Osteoblast (primary cell): ENCODE measurements at regions not wholly inside any gene's neighbourhood (a gene's known extent, or its start where the extent isn't known, plus 50 kb on each side); places are given as distances from the start of the nearest gene placed in this dataset.

Source experiments
- DNase-seq: peaks from one replicate; pipeline ENCODE4 v3.0.0; 2011; ENCODE audit warnings: low spot score, mixed read lengths; ENCODE audit not compliant: insufficient read length; ENCODE audit errors: missing footprints
- H2AFZ ChIP-seq: 2 replicates; pipeline ENCODE4 v1.6.0; 2011; ENCODE audit warnings: mild to moderate bottlenecking, low read length
- H3K27ac ChIP-seq: 2 replicates; pipeline ENCODE4 v1.5.1; 2011; ENCODE audit warnings: mild to moderate bottlenecking, low read depth, low read length, moderate library complexity
- H3K27me3 ChIP-seq: 2 replicates; pipeline ENCODE4 v1.6.0; 2012; ENCODE audit warnings: mild to moderate bottlenecking, control low read depth, inconsistent platforms, low read length, moderate library complexity; ENCODE audit not compliant: insufficient read depth
- H3K36me3 ChIP-seq: 2 replicates; pipeline ENCODE4 v1.5.1; 2011; ENCODE audit warnings: mild to moderate bottlenecking, low read length, control low read depth, moderate library complexity; ENCODE audit not compliant: insufficient read depth
- H3K4me1 ChIP-seq: 2 replicates; pipeline ENCODE4 v1.5.1; 2011; ENCODE audit warnings: mild to moderate bottlenecking, low read length, control low read depth, moderate library complexity; ENCODE audit not compliant: insufficient read depth
- H3K4me2 ChIP-seq: 2 replicates; pipeline ENCODE4 v1.6.0; 2011; ENCODE audit warnings: mild to moderate bottlenecking, low read length; ENCODE audit not compliant: insufficient read depth
- H3K4me3 ChIP-seq: fragments of 200-600 bp; sonication (generic); 3 replicates; pipeline ENCODE4 v1.5.1; 2012; ENCODE audit warnings: mild to moderate bottlenecking, low read length, inconsistent platforms; ENCODE audit not compliant: insufficient read depth
- H3K79me2 ChIP-seq: 2 replicates; pipeline ENCODE4 v1.6.0; 2012; ENCODE audit warnings: mild to moderate bottlenecking, low read length, control low read depth, inconsistent platforms; ENCODE audit not compliant: insufficient read depth
- H3K9me3 ChIP-seq: 2 replicates; pipeline ENCODE4 v1.5.1; 2011; ENCODE audit warnings: low read depth, low read length, control low read depth
- H4K20me1 ChIP-seq: 2 replicates; pipeline ENCODE4 v1.6.0; 2012; ENCODE audit warnings: mild to moderate bottlenecking, low read length, control low read depth; ENCODE audit not compliant: insufficient read depth
- CTCF ChIP-seq: IDR thresholded peaks from 2 replicates; pipeline ENCODE4 v1.5.1; 2011; ENCODE audit warnings: mild to moderate bottlenecking, low read depth, low read length, moderate library complexity; ENCODE audit errors: extremely low read depth

- Histone ChIP-seq H2AFZ (peak overlapping the region; percentile 6), H3K79me2 (no peaks in the 10 kb centered on the region), H3K36me3 (no peaks in the 10 kb centered on the region), H3K4me3 (no peak overlapping the region), H3K4me1 (peaks cover 26% of the 10 kb centered on the region), H3K4me2 (no peak overlapping the region), H3K27ac (no peak overlapping the region), H4K20me1 (no peaks in the 10 kb centered on the region), H3K9me3 (no peaks in the 10 kb centered on the region), H3K27me3 (no peaks in the 10 kb centered on the region)
- TF ChIP-seq CTCF, result no peak
- no peak for DNase-seq
Measured at GRCh38 chr10:47133871-47134570, 166.0 kb upstream of the GDF10 start.

- TF ChIP-seq CTCF, result no peak
- Histone ChIP-seq H3K36me3 (no peaks in the 10 kb centered on the region), H4K20me1 (no peaks in the 10 kb centered on the region), H3K4me1 (peaks cover 26% of the 10 kb centered on the region), H3K9me3 (no peaks in the 10 kb centered on the region), H3K4me3 (peak overlapping the region; percentile 34), H3K27ac (peak overlapping the region; percentile 89), H3K4me2 (peak overlapping the region; percentile 71), H2AFZ (peak overlapping the region; percentile 67), H3K27me3 (no peaks in the 10 kb centered on the region), H3K79me2 (no peaks in the 10 kb centered on the region)
- DNase-seq, result peak; percentile 76
Measured at GRCh38 chr10:47136866-47137265, 163.1 kb upstream of the GDF10 start.

GRCh38 chr10:47137311-47137851 lies 162.6 kb upstream of the GDF10 start:
- H3K27me3 ChIP-seq, result no peaks in the 10 kb centered on the region
- H3K4me3 ChIP-seq, result peak overlapping the region; percentile 44
- DNase-seq, result peak; percentile 80
- no peaks in the 10 kb centered on the region for H3K79me2 ChIP-seq
- H3K9me3 ChIP-seq, result no peaks in the 10 kb centered on the region
- H3K4me1 ChIP-seq, result peaks cover 26% of the 10 kb centered on the region
- H3K4me2 ChIP-seq, result peak overlapping the region; percentile 71
- H3K36me3 ChIP-seq, result no peaks in the 10 kb centered on the region
- H3K27ac ChIP-seq, result peak overlapping the region; percentile 89
- no peak for TF ChIP-seq CTCF
- no peaks in the 10 kb centered on the region for H4K20me1 ChIP-seq
- H2AFZ ChIP-seq, result peak overlapping the region; percentile 67

GRCh38 chr10:47139121-47139520 lies 160.9 kb upstream of the GDF10 start:
- peak; percentile 46 for DNase-seq
- H3K4me1 ChIP-seq, result peaks cover 26% of the 10 kb centered on the region
- no peak overlapping the region for H2AFZ ChIP-seq
- H3K9me3 ChIP-seq, result no peaks in the 10 kb centered on the region
- no peaks in the 10 kb centered on the region for H3K27me3 ChIP-seq
- H3K79me2 ChIP-seq, result no peaks in the 10 kb centered on the region
- TF ChIP-seq CTCF, result no peak
- no peaks in the 10 kb centered on the region for H3K36me3 ChIP-seq
- H3K27ac ChIP-seq, result no peak overlapping the region
- H3K4me2 ChIP-seq, result peak overlapping the region; percentile 71
- no peak overlapping the region for H3K4me3 ChIP-seq
- no peaks in the 10 kb centered on the region for H4K20me1 ChIP-seq
